Activated CD8-positive, alpha-beta memory T cell treated with anti-CD3 and anti-CD28 coated beads, Interleukin-2, amount 10 ng/mL, durations not matched to agents 7 days and 5 days (primary cell): ENCODE measurements at regions not wholly inside any gene's neighbourhood (a gene's known extent, or its start where the extent isn't known, plus 50 kb on each side); places are given as distances from the start of the nearest gene placed in this dataset.
"Not testable (repeated sequence)": the region's sequence is repeated elsewhere in the genome, so short reads cannot be mapped to it uniquely, and the experiment has no call there.

Source experiments
- ATAC-seq: fragments of 150-1000 bp; cut with Tn5 transposase; one replicate; pipeline ENCODE4 v1.10.0; 2021; ENCODE audit warnings: moderate library complexity
- CTCF ChIA-PET: fragments of 350-600 bp; sonication (Branson Sonifier 250); formaldehyde crosslinking; loops from one replicate; lab custom pipeline; 2021; ENCODE audit warnings: antibody characterized with exemption; lab: Charles Lee
- DNase-seq: peaks from one replicate; pipeline ENCODE4 v3.0.0-alpha.2; 2020
- H3K27ac Mint-ChIP-seq: one replicate; pipeline ENCODE4 v1.8.0; 2021; ENCODE audit warnings: mild to moderate bottlenecking, mixed read lengths
- H3K27me3 Mint-ChIP-seq: one replicate; pipeline ENCODE4 v1.8.0; 2021; ENCODE audit warnings: mixed read lengths
- H3K36me3 Mint-ChIP-seq: one replicate; pipeline ENCODE4 v1.8.0; 2021; ENCODE audit warnings: mild to moderate bottlenecking, mixed read lengths
- H3K4me1 Mint-ChIP-seq: one replicate; pipeline ENCODE4 v1.8.0; 2021; ENCODE audit warnings: mixed read lengths
- H3K4me3 Mint-ChIP-seq: one replicate; pipeline ENCODE4 v1.8.0; 2021; ENCODE audit warnings: mild to moderate bottlenecking, moderate library complexity, mixed read lengths
- H3K9me3 Mint-ChIP-seq: one replicate; pipeline ENCODE4 v1.8.0; 2022; ENCODE audit warnings: low read depth, mixed read lengths

DNA sequence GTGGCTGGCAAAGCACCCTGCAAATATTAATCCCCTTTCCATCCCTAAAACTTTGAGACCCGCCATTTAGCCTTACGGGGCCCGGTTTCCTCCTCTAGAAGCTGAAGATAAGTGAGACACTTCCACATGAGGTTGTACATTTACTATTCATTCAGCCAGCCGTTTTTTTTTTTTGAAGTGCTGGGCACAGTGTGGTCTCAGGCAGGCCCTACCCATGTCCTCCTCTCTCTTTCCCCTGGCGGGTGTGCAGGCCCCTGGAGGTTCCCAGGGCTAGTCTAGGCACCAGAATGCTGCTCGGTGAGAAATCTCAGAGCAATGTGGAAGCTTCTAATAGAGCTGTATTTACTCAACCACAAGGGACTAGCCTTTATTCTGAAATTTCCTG lies 107.4 kb upstream of the LARP1 start:
- CTCF ChIA-PET: interaction anchor here (0.9 to 1.3 kb wide), 7 partner anchors 38 to 673 kb away, joined by 3 to 6 read pairs (median 3); no protein-coding TSS in a partner anchor
- Mint-ChIP-seq H3K27me3 (peaks cover 24% of the 10 kb centered on the region), H3K36me3 (peaks cover 3% of the 10 kb centered on the region), H3K4me1 (peaks cover 19% of the 10 kb centered on the region), H3K9me3 (no peaks in the 10 kb centered on the region), H3K27ac (no peak overlapping the region), H3K4me3 (peak overlapping the region; percentile 75)
- ATAC-seq (no peak), DNase-seq (no peak)

DNA sequence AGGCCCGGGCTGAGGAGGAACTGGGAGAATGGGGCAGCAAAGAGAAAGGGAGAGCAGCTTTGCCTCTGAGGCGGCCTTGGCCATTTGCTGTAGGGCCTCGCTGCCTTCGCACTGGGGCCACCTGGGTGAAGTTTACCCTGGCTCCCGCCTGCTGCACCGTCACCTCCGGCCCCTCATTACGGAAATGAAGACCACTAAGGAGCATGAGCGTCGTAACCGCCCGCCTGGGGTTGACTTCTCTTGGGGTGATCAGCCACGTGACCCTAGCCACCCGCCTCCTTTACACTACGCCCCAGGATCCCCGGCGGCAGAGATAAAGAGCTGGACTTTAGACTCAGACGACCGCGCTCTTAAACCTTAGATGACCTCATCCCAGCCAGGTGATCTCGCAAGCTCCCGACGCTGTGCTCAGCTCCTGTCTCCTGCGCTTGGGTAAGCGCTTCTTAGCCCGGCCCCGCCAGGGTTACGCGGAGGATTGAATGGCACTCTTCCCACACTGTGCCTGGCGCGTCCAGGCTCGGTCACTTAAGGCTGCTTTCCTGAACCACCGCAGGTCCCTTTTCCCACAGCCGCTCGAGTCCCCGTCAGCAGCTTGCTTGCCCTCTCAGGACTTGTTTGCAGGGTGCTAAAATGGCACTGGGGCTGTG lies 107.9 kb upstream of the LARP1 start:
- H3K27ac Mint-ChIP-seq: peak overlapping the region; percentile 21
- H3K9me3 Mint-ChIP-seq: no peaks in the 10 kb centered on the region
- H3K4me1 Mint-ChIP-seq: peaks cover 19% of the 10 kb centered on the region
- H3K36me3 Mint-ChIP-seq: peaks cover 3% of the 10 kb centered on the region
- DNase-seq (peak; percentile 68), ATAC-seq (peak; percentile 82)
- peak overlapping the region; percentile 75 for H3K4me3 Mint-ChIP-seq
- CTCF ChIA-PET: interaction anchor here (0.6 to 1.3 kb wide), 8 partner anchors 37 to 673 kb away, joined by 3 to 6 read pairs (median 3); no protein-coding TSS in a partner anchor
- H3K27me3 Mint-ChIP-seq: peaks cover 24% of the 10 kb centered on the region

DNA sequence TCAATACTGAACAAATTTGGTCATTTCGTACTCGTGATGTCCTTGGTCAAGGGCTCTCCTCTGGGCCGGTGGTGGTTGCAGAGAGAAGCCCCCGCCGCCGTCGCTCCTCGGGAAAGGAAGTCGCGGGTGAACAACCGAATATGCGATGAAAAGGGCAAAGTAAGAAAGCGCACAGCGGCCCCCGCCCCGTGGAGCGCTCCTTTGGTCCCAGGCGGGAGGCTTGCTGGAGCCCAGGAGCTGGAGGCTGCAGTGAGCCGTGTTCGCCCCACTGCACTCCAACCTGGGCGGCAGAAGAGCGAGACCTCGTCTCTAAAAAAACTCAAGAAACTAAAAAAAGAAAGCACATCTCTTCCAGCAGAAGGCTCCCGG lies 108.4 kb upstream of the LARP1 start:
- H3K9me3 Mint-ChIP-seq: no peaks in the 10 kb centered on the region
- H3K4me1 Mint-ChIP-seq: peaks cover 19% of the 10 kb centered on the region
- DNase-seq (no peak), ATAC-seq (peak; percentile 23)
- H3K36me3 Mint-ChIP-seq: peaks cover 3% of the 10 kb centered on the region
- CTCF ChIA-PET: interaction anchor here (0.6 to 1.3 kb wide), 7 partner anchors 37 to 672 kb away, joined by 3 read pairs; no protein-coding TSS in a partner anchor
- no peak overlapping the region for H3K27ac Mint-ChIP-seq
- H3K4me3 Mint-ChIP-seq: peak overlapping the region; percentile 75
- peaks cover 26% of the 10 kb centered on the region for H3K27me3 Mint-ChIP-seq

DNA sequence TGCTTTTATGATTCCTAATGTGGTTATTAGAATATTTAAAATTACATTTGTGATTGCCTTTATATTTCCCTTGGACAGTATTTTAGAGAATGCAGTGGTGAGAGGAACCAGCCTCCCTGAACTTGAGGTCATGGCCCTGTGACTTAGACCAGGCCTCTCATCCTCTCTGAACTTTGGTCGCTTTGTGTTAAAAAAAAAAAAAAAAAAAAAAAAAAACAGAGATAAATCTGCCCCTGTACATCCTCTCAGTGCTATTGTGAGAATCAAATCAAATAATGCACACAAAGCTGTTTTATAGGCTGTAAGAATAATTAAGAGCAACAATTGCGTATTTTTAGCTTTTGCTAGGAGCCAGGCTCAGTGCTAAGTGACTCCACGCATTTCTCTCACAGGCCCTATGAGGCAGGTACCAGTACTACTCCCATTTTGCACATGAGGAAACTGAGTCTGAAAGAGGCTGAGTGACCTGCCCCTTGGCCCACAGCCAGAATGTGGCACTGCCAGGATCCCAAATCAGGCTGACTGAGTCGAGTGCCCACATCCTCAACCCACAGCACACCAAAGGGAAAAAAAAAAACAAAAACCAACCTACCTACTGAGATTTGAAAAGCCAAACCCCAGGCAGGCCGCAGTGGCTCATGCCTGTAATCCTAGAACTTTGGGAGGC lies 110.3 kb upstream of the LARP1 start:
- Mint-ChIP-seq H3K4me3 (no peak overlapping the region), H3K36me3 (peaks cover 3% of the 10 kb centered on the region), H3K27ac (no peak overlapping the region), H3K9me3 (no peaks in the 10 kb centered on the region), H3K4me1 (peaks cover 19% of the 10 kb centered on the region), H3K27me3 (peaks cover 27% of the 10 kb centered on the region)
- DNase-seq: no peak
- ATAC-seq: no peak
- CTCF ChIA-PET: interaction anchor here (0.7 kb wide), 1 partner anchor 620 kb away, joined by 3 read pairs; no protein-coding TSS in a partner anchor

DNA sequence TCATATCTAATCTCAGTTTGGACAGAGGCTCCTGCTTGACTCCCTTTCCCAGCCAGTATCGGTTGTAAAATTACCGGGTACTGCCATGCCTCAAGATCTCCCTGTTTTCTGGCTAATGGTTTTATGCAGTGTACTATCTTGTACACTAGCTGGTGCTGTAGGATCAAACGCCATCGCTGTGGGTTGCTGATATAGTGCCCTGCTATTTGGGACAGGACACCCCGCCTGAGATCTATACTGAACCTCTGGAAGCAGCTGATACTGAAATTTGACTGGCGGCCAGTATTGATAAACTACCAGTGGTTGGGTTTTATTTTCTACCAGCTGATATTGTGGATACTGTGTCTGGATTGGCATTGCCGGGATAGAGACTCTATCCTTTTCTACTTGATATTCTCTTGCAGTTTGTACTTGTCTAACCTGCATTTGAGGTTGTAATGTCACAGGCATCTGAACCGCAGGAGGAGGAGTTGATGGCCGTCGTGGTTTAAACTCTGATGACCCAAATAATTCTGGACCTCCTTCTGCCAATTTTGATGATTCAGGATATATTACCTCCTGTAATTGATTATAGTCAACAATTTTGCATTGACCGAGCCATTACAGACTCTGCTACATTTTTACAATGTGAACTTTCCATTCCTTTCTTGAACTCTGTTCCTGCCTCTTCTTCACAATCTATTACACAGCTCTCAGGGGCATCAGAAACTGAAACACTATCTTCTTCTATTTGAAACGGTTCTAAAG lies 112.5 kb upstream of the LARP1 start:
- no peak for DNase-seq

DNA sequence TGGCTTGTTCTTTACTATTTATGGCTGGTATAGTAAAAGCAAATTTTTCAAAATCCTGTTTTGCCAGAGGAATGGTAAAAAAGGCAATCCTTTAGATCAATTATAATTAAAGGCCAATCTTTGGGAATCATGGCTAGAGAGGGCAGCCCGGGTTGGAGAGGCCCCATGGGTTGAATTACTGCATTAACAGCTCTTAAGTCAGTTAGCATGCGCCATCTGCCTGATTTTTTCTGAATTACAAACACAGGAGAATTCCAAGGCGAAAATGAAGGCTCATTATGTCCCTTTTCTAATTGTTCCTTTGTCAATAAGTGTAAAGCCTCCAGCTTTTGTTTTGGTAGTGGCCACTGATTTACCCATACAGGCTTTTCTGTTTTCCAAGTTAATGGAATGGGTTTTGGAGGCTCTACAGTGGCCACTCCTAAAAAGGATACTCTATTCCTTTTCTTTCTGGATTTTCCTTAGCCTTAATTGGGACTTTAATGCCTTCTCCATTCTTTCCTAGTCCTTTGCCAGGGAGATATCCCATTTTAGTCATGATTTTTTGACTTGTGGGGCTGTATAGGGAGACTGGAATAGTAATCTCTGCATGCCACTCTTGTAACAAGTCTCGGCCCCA lies 114.9 kb upstream of the LARP1 start:
- H3K36me3 Mint-ChIP-seq, H3K4me1 Mint-ChIP-seq, H3K4me3 Mint-ChIP-seq, DNase-seq, H3K9me3 Mint-ChIP-seq, ATAC-seq, H3K27ac Mint-ChIP-seq: not testable (repeated sequence)
- peaks cover 11% of the 10 kb centered on the region for H3K27me3 Mint-ChIP-seq
- CTCF ChIA-PET: interaction anchor here (0.7 to 1.5 kb wide), 6 partner anchors 9 to 665 kb away, joined by 3 to 6 read pairs (median 3); no protein-coding TSS in a partner anchor

More for the DNA sequence above, 112.5 kb upstream of the LARP1 start:
- H3K36me3 Mint-ChIP-seq: peaks cover 3% of the 10 kb centered on the region
- no peak for ATAC-seq
- H3K9me3 Mint-ChIP-seq: no peaks in the 10 kb centered on the region
- H3K4me1 Mint-ChIP-seq: peaks cover 13% of the 10 kb centered on the region
- H3K4me3 Mint-ChIP-seq: no peak overlapping the region
- peaks cover 24% of the 10 kb centered on the region for H3K27me3 Mint-ChIP-seq
- CTCF ChIA-PET: no interaction called here
- H3K27ac Mint-ChIP-seq: no peak overlapping the region

DNA sequence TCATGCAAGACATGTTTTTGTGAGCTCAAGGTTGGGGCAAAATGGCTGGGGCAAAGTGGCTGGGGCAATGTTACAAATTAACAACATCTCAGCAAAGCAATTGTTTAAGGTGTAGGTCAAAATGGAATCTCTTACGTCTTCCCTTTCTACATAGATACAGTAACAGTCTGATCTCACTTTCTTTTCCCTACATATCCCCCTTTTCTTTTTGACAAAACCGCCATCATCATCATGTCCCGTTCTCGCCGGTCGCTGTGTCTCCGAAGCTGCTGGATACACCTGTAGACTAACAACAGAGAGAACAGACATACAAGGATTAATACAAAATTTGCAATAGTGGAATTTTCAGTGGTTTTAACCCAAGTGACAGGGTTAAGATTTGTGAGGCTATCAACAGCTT lies 118.4 kb upstream of the LARP1 start:
- not testable (repeated sequence) for H3K9me3 Mint-ChIP-seq, H3K27ac Mint-ChIP-seq, DNase-seq, H3K27me3 Mint-ChIP-seq, H3K4me3 Mint-ChIP-seq, H3K36me3 Mint-ChIP-seq, ATAC-seq, H3K4me1 Mint-ChIP-seq
- CTCF ChIA-PET: interaction anchor here (1.4 kb wide), 1 partner anchor 14 kb away, joined by 3 read pairs; no protein-coding TSS in a partner anchor

DNA sequence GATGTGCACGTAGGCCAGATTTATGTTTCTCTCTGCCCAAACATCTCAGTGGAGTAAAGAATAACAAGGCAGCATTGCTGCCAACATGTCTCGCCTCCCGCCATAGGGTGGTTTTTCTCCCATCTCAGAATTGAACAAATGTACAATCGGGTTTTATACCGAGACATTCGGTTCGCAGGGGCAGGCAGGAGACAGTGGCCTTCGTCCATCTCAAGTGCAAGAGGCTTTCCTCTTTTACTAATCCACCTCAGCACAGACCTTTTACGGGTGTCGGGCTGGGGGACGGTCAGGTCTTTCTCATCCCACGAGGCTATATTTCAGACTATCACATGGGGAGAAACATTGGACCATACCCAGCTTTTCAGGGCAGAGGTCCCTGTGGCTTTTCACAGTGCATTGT lies 118.9 kb upstream of the LARP1 start:
- H3K27me3 Mint-ChIP-seq, ATAC-seq, H3K9me3 Mint-ChIP-seq, DNase-seq, H3K4me1 Mint-ChIP-seq, H3K4me3 Mint-ChIP-seq, H3K27ac Mint-ChIP-seq, H3K36me3 Mint-ChIP-seq: not testable (repeated sequence)
- CTCF ChIA-PET: interaction anchor here (1.4 kb wide), 1 partner anchor 14 kb away, joined by 3 read pairs; no protein-coding TSS in a partner anchor

DNA sequence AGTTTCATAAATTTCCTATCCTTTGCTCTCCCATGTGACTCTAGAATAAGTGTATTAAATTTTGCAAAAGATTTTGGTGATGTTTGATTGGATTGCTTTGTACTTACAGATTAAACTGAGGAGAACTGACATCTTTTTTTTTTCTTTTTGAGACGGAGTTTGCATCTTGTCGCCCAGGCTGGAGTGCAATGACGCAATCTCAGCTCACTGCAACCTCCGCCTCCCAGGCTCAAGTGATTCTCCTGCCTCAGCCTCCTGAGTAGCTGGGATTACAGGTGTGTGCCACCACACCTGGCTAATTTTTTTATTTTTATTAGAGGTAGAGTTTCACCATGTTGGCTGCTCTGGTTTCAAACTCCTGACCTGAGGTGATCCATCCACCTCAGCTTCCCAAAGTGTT lies 121.4 kb upstream of the LARP1 start:
- H3K4me3 Mint-ChIP-seq, H3K27ac Mint-ChIP-seq, H3K9me3 Mint-ChIP-seq, ATAC-seq, H3K27me3 Mint-ChIP-seq, H3K4me1 Mint-ChIP-seq, DNase-seq, H3K36me3 Mint-ChIP-seq, CTCF ChIA-PET: not testable (repeated sequence)

DNA sequence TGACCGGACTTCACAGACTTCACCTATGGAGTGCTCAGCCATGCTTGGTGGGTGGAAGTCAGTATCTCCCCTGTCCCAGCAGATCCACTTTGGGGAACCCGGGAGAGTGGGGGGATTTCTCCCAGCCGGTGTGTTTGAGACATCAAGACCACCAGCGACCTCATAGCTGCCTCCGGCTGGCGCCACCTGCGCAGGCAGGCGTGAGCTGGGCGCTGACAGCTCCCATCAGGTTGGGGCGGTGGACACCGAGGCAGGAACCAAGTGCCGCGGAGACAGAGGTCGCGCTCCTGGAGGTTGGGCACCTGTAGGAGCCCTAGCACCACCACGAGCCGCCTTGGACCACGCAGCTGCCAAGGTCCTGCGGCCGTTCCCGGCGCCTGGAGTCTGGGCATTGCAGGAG lies 124.0 kb upstream of the LARP1 start:
- Mint-ChIP-seq H3K27me3 (peaks cover 6% of the 10 kb centered on the region), H3K4me1 (no peaks in the 10 kb centered on the region), H3K4me3 (no peak overlapping the region), H3K36me3 (no peaks in the 10 kb centered on the region), H3K9me3 (no peaks in the 10 kb centered on the region), H3K27ac (no peak overlapping the region)
- ATAC-seq (no peak), DNase-seq (no peak)
- CTCF ChIA-PET: interaction anchor here (1.3 kb wide), 1 partner anchor 107 kb away, joined by 4 read pairs; no protein-coding TSS in a partner anchor

DNA sequence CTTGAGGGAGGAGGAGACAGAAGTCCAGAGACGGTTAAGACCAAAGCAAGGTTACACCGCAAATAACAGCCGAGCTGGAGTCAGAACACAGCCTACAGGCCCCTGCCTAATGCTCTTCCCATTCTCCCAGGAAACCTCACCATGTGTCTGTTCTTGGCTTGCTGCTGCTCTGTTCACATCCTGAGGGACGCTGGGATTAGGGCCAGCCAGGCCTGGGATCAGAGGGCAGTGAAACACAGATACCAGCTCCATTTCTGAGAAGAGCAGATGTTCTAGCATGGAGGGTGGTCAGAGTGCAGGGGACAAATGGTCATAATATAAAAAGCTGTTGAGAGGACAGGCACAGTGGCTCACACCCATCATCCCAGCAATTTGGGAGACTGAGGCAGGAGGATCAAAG lies 124.8 kb upstream of the LARP1 start:
- no peaks in the 10 kb centered on the region for H3K4me1 Mint-ChIP-seq
- H3K36me3 Mint-ChIP-seq: no peaks in the 10 kb centered on the region
- no peaks in the 10 kb centered on the region for H3K9me3 Mint-ChIP-seq
- no peak for DNase-seq
- ATAC-seq: no peak
- peaks cover 6% of the 10 kb centered on the region for H3K27me3 Mint-ChIP-seq
- no peak overlapping the region for H3K4me3 Mint-ChIP-seq
- no peak overlapping the region for H3K27ac Mint-ChIP-seq
- CTCF ChIA-PET: no interaction called here

DNA sequence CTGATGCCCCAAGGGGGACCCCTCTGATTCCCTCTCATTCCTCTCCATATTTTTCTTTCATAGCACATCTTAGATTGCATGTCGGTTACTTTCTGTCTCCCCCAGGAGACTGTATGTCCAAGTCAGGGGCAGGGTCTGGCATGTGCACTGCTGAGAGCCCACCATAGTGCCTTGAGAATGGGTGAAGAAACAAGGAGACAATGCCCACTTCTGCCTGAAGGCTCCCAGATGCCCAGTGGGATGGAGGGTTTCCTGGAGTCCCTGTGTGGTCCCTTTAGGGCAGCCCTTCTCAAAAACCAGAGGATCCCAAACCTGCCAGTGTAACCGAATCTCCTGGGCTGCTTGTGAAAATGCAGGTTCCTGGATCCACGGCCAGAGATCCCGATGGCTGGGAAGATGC lies 126.5 kb upstream of the LARP1 start:
- Mint-ChIP-seq H3K9me3 (no peaks in the 10 kb centered on the region), H3K27ac (no peak overlapping the region), H3K4me3 (no peak overlapping the region), H3K27me3 (peaks cover 6% of the 10 kb centered on the region), H3K4me1 (no peaks in the 10 kb centered on the region), H3K36me3 (no peaks in the 10 kb centered on the region)
- ATAC-seq: no peak
- CTCF ChIA-PET: no interaction called here
- no peak for DNase-seq
